CD4-positive, CD25-positive, alpha-beta regulatory T cell (primary cell): ENCODE measurements at regions not wholly inside any gene's neighbourhood (a gene's known extent, or its start where the extent isn't known, plus 50 kb on each side); places are given as distances from the start of the nearest gene placed in this dataset.
"Not testable (repeated sequence)": the region's sequence is repeated elsewhere in the genome, so short reads cannot be mapped to it uniquely, and the experiment has no call there.

ENCODE experiments used
- ATAC-seq, 2 donors: fragments of 150-1000 bp; cut with Tn5 transposase; one replicate each; pipeline ENCODE4 v1.10.0; 2021; ENCODE audit warnings: low read depth in 2 of 2, moderate number of reproducible peaks in 2 of 2, moderate library complexity in 1 of 2
- DNase-seq, 3 donors: peaks; one replicate each; pipeline versions ENCODE4 v3.0.0 to v3.0.0-alpha.2; 2012 to 2022; ENCODE audit warnings: mixed read lengths in 1 of 3
- H3K27ac ChIP-seq: one replicate; pipeline ENCODE4 v1.7.0; 2013; ENCODE audit warnings: mild to moderate bottlenecking, low read length; ENCODE audit not compliant: insufficient read depth, poor library complexity, severe bottlenecking
- H3K27me3 ChIP-seq: one replicate; pipeline ENCODE4 v1.7.0; 2013; ENCODE audit warnings: low read length; ENCODE audit not compliant: control insufficient read depth, insufficient read depth
- H3K36me3 ChIP-seq: one replicate; pipeline ENCODE4 v1.7.0; 2013; ENCODE audit warnings: mild to moderate bottlenecking, low read length, moderate library complexity; ENCODE audit not compliant: control insufficient read depth, insufficient read depth
- H3K4me1 ChIP-seq: 2 replicates; pipeline ENCODE4 v1.7.0; 2013; ENCODE audit warnings: mild to moderate bottlenecking, low read length; ENCODE audit not compliant: insufficient read depth, control insufficient read depth, poor library complexity, severe bottlenecking
- H3K4me3 ChIP-seq: one replicate; pipeline ENCODE4 v1.7.0; 2013; ENCODE audit warnings: low read depth, mild to moderate bottlenecking, low read length, moderate library complexity
- H3K9me3 ChIP-seq, 2 experiments: 1 replicate in 1 of 2; 2 replicates in 1 of 2; pipeline ENCODE4 v1.7.0; 2013; ENCODE audit warnings: low read length in 2 of 2, mild to moderate bottlenecking in 1 of 2, moderate library complexity in 1 of 2; ENCODE audit not compliant: control insufficient read depth in 2 of 2
- H3K27ac Mint-ChIP-seq, 3 donors: one replicate each; pipeline ENCODE4 v1.8.0; 2020 to 2022; ENCODE audit warnings: mild to moderate bottlenecking in 3 of 3, mixed read lengths in 3 of 3, moderate library complexity in 2 of 3
- H3K27me3 Mint-ChIP-seq: one replicate; pipeline ENCODE4 v1.8.0; 2022; ENCODE audit warnings: mild to moderate bottlenecking, mixed read lengths
- H3K36me3 Mint-ChIP-seq: one replicate; pipeline ENCODE4 v1.8.0; 2020; ENCODE audit warnings: mixed read lengths
- H3K4me1 Mint-ChIP-seq, 4 donors: one replicate each; pipeline ENCODE4 v1.8.0; 2020 to 2022; ENCODE audit warnings: mixed read lengths in 4 of 4, mild to moderate bottlenecking in 1 of 4
- H3K4me3 Mint-ChIP-seq, 4 donors: one replicate each; pipeline ENCODE4 v1.8.0; 2020 to 2022; ENCODE audit warnings: mild to moderate bottlenecking in 4 of 4, mixed read lengths in 4 of 4, moderate library complexity in 3 of 4
- H3K9me3 Mint-ChIP-seq, 7 donors: one replicate each; pipeline ENCODE4 v1.8.0; 2020 to 2022; ENCODE audit warnings: mixed read lengths in 7 of 7, mild to moderate bottlenecking in 3 of 7, moderate library complexity in 2 of 7

- not testable (repeated sequence) for H3K9me3 Mint-ChIP-seq, H3K36me3 ChIP-seq, ATAC-seq, H3K9me3 ChIP-seq, H3K27me3 ChIP-seq, DNase-seq, H3K27ac Mint-ChIP-seq, H3K4me3 Mint-ChIP-seq, H3K27ac ChIP-seq, H3K4me1 ChIP-seq, H3K4me1 Mint-ChIP-seq, H3K27me3 Mint-ChIP-seq, H3K36me3 Mint-ChIP-seq, H3K4me3 ChIP-seq
These were observed 92.3 kb upstream of the GUCY1A1 start for GRCh38 chr4:155574329-155574728.

- Histone ChIP-seq H3K27ac (no peak overlapping the region), H3K4me1 (no peaks in the 10 kb centered on the region), H3K27me3 (no peaks in the 10 kb centered on the region), H3K9me3 (no peaks in the 10 kb centered on the region), H3K36me3 (no peaks in the 10 kb centered on the region), H3K4me3 (no peak overlapping the region)
- DNase-seq, result no peak
- Mint-ChIP-seq H3K36me3 (no peaks in the 10 kb centered on the region), H3K27ac (no peak overlapping the region), H3K4me1 (no peaks in the 10 kb centered on the region), H3K4me3 (no peak overlapping the region), H3K27me3 (no peaks in the 10 kb centered on the region), H3K9me3 (peaks cover 0 to 3% (median 2%) of the 10 kb centered on the region in 7 donors)
- ATAC-seq, result no peak
These were observed 93.5 kb upstream of the GUCY1A1 start for GRCh38 chr4:155573126-155573525.

GRCh38 chr4:155572106-155572703 lies 94.4 kb upstream of the GUCY1A1 start:
- no peak overlapping the region for H3K27ac Mint-ChIP-seq
- DNase-seq, result no peak
- Histone ChIP-seq H3K9me3 (no peaks in the 10 kb centered on the region), H3K27ac (no peak overlapping the region), H3K27me3 (no peaks in the 10 kb centered on the region), H3K36me3 (no peaks in the 10 kb centered on the region), H3K4me1 (no peaks in the 10 kb centered on the region), H3K4me3 (no peak overlapping the region)
- peaks cover 0 to 3% (median 2%) of the 10 kb centered on the region in 7 donors for H3K9me3 Mint-ChIP-seq
- H3K4me3 Mint-ChIP-seq, result no peak overlapping the region
- no peaks in the 10 kb centered on the region for H3K36me3 Mint-ChIP-seq
- H3K4me1 Mint-ChIP-seq, result no peaks in the 10 kb centered on the region
- H3K27me3 Mint-ChIP-seq, result no peaks in the 10 kb centered on the region
- no peak for ATAC-seq

GRCh38 chr4:155571184-155571944 lies 95.3 kb upstream of the GUCY1A1 start:
- Mint-ChIP-seq H3K27me3 (no peaks in the 10 kb centered on the region), H3K4me1 (no peaks in the 10 kb centered on the region), H3K27ac (no peak overlapping the region), H3K4me3 (no peak overlapping the region), H3K9me3 (peaks cover 0 to 3% (median 0%) of the 10 kb centered on the region in 7 donors), H3K36me3 (no peaks in the 10 kb centered on the region)
- DNase-seq (no peak), ATAC-seq (no peak)
- Histone ChIP-seq H3K27ac (no peak overlapping the region), H3K4me1 (no peaks in the 10 kb centered on the region), H3K4me3 (no peak overlapping the region), H3K27me3 (no peaks in the 10 kb centered on the region), H3K9me3 (no peaks in the 10 kb centered on the region), H3K36me3 (no peaks in the 10 kb centered on the region)

GRCh38 chr4:155570661-155571060 lies 96.0 kb upstream of the GUCY1A1 start:
- Mint-ChIP-seq H3K4me1 (no peaks in the 10 kb centered on the region), H3K4me3 (no peak overlapping the region), H3K27me3 (no peaks in the 10 kb centered on the region), H3K9me3 (peaks cover 0 to 3% (median 0%) of the 10 kb centered on the region in 7 donors), H3K36me3 (no peaks in the 10 kb centered on the region), H3K27ac (no peak overlapping the region)
- Histone ChIP-seq H3K27me3 (no peaks in the 10 kb centered on the region), H3K9me3 (no peaks in the 10 kb centered on the region), H3K4me1 (no peaks in the 10 kb centered on the region), H3K36me3 (no peaks in the 10 kb centered on the region), H3K27ac (no peak overlapping the region), H3K4me3 (no peak overlapping the region)
- ATAC-seq (no peak), DNase-seq (no peak)

- H3K4me3 ChIP-seq, result no peak overlapping the region
- H3K4me3 Mint-ChIP-seq, result no peak overlapping the region
- H3K27me3 Mint-ChIP-seq, result no peaks in the 10 kb centered on the region
- DNase-seq (no peak), ATAC-seq (no peak)
- H3K27ac ChIP-seq, result no peak overlapping the region
- H3K27ac Mint-ChIP-seq, result no peak overlapping the region
- no peaks in the 10 kb centered on the region for H3K36me3 Mint-ChIP-seq
- H3K27me3 ChIP-seq, result no peaks in the 10 kb centered on the region
- H3K4me1 Mint-ChIP-seq, result no peaks in the 10 kb centered on the region
- H3K4me1 ChIP-seq, result no peaks in the 10 kb centered on the region
- H3K9me3 Mint-ChIP-seq, result peaks cover 0 to 3% (median 0%) of the 10 kb centered on the region in 7 donors
- no peaks in the 10 kb centered on the region for H3K36me3 ChIP-seq
- H3K9me3 ChIP-seq, result no peaks in the 10 kb centered on the region
These were observed 96.6 kb upstream of the GUCY1A1 start for GRCh38 chr4:155569960-155570515.

GRCh38 chr4:155569471-155569870 lies 97.2 kb upstream of the GUCY1A1 start:
- Mint-ChIP-seq H3K27me3 (no peaks in the 10 kb centered on the region), H3K27ac (no peak overlapping the region), H3K9me3 (peaks cover 0 to 3% (median 0%) of the 10 kb centered on the region in 7 donors), H3K4me1 (no peaks in the 10 kb centered on the region), H3K4me3 (no peak overlapping the region), H3K36me3 (no peaks in the 10 kb centered on the region)
- H3K27me3 ChIP-seq, result peaks cover 2% of the 10 kb centered on the region
- no peak overlapping the region for H3K4me3 ChIP-seq
- no peaks in the 10 kb centered on the region for H3K4me1 ChIP-seq
- DNase-seq (no peak), ATAC-seq (no peak)
- no peak overlapping the region for H3K27ac ChIP-seq
- no peaks in the 10 kb centered on the region for H3K36me3 ChIP-seq
- no peaks in the 10 kb centered on the region for H3K9me3 ChIP-seq
